Fibroblast of skin of scalp (primary cell): ENCODE measurements at regions not wholly inside any gene's neighbourhood (a gene's known extent, or its start where the extent isn't known, plus 50 kb on each side); places are given as distances from the start of the nearest gene placed in this dataset.
A peak's percentile ranks its signal among the peaks of the same experiment; 100 is the strongest.
"Not testable (repeated sequence)": the region's sequence is repeated elsewhere in the genome, so short reads cannot be mapped to it uniquely, and the experiment has no call there.

ENCODE experiments used
- DNase-seq: peaks from one replicate; pipeline ENCODE4 v3.0.0-alpha.2; 2013

- DNase-seq, result no peak
Measured at GRCh38 chr2:2516386-2516785, 185.3 kb upstream of the MYT1L start.

GRCh38 chr2:2512931-2513330, 181.9 kb upstream of the MYT1L start:
- no peak for DNase-seq

- no peak for DNase-seq
Measured at GRCh38 chr2:2507417-2507997, 176.4 kb upstream of the MYT1L start.

- no peak for DNase-seq
Measured at GRCh38 chr2:2506536-2506935, 175.5 kb upstream of the MYT1L start.

- no peak for DNase-seq
Measured at GRCh38 chr2:2505604-2506003, 174.5 kb upstream of the MYT1L start.

GRCh38 chr2:2503864-2504418, 172.9 kb upstream of the MYT1L start:
- DNase-seq, result no peak

GRCh38 chr2:2502201-2502549, 171.1 kb upstream of the MYT1L start:
- DNase-seq, result no peak

- no peak for DNase-seq
Measured at GRCh38 chr2:2501454-2502200, 170.6 kb upstream of the MYT1L start.

- no peak for DNase-seq
Measured at GRCh38 chr2:2495606-2496005, 164.5 kb upstream of the MYT1L start.

GRCh38 chr2:2493496-2493895, 162.4 kb upstream of the MYT1L start:
- no peak for DNase-seq

GRCh38 chr2:2492800-2493199, 161.7 kb upstream of the MYT1L start:
- no peak for DNase-seq

- DNase-seq, result no peak
Measured at GRCh38 chr2:2491964-2492363, 160.9 kb upstream of the MYT1L start.

GRCh38 chr2:2484301-2484700, 153.2 kb upstream of the MYT1L start:
- no peak for DNase-seq

- DNase-seq, result no peak
Measured at GRCh38 chr2:2482851-2483250, 151.8 kb upstream of the MYT1L start.

- no peak for DNase-seq
Measured at GRCh38 chr2:2472881-2473280, 141.8 kb upstream of the MYT1L start.

- DNase-seq, result no peak
Measured at GRCh38 chr2:2472044-2472443, 141.0 kb upstream of the MYT1L start.

- no peak for DNase-seq
Measured at GRCh38 chr2:2466534-2466933, 135.5 kb upstream of the MYT1L start.

GRCh38 chr2:2464643-2465042, 133.6 kb upstream of the MYT1L start:
- no peak for DNase-seq

- no peak for DNase-seq
Measured at GRCh38 chr2:2464094-2464493, 133.0 kb upstream of the MYT1L start.

GRCh38 chr2:2456721-2457120, 125.6 kb upstream of the MYT1L start:
- peak; percentile 63 for DNase-seq

- DNase-seq, result peak; percentile 1
Measured at GRCh38 chr2:2455151-2455550, 124.1 kb upstream of the MYT1L start.

GRCh38 chr2:2452961-2453360, 121.9 kb upstream of the MYT1L start:
- DNase-seq, result peak; percentile 46

- DNase-seq, result not testable (repeated sequence)
Measured at GRCh38 chr2:2451275-2451674, 120.2 kb upstream of the MYT1L start.

- DNase-seq, result no peak
Measured at GRCh38 chr2:2448178-2448577, 117.1 kb upstream of the MYT1L start.
